ENCODE measurements at regions not wholly inside any gene's neighbourhood (a gene's known extent, or its start where the extent isn't known, plus 50 kb on each side); places are given as distances from the start of the nearest gene placed in this dataset.

DNA sequence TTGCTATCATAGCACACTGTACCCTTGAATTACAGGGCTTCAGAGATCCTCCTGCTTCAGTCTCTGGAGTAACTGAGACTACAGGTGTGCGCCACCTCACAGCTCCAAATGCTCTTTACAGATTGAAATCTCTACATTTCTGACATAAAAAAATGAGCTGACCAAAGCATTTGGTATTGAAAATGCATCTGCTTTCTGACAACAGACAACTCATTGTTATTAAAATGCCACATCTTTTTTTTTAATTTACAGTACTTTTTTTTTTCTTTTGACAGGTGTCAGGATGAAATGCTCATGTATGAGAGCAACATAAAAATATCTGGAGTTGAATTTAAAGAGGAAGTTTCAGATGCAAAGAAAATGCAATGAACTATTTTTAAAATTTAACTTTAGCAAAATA is 764.5 kb downstream of the TRAM1L1 start:
- TF ChIP-seq POLR2AphosphoS5 (IDR thresholded peaks at IDR 0.05) = no peak
- TF ChIP-seq, protein P1, sequence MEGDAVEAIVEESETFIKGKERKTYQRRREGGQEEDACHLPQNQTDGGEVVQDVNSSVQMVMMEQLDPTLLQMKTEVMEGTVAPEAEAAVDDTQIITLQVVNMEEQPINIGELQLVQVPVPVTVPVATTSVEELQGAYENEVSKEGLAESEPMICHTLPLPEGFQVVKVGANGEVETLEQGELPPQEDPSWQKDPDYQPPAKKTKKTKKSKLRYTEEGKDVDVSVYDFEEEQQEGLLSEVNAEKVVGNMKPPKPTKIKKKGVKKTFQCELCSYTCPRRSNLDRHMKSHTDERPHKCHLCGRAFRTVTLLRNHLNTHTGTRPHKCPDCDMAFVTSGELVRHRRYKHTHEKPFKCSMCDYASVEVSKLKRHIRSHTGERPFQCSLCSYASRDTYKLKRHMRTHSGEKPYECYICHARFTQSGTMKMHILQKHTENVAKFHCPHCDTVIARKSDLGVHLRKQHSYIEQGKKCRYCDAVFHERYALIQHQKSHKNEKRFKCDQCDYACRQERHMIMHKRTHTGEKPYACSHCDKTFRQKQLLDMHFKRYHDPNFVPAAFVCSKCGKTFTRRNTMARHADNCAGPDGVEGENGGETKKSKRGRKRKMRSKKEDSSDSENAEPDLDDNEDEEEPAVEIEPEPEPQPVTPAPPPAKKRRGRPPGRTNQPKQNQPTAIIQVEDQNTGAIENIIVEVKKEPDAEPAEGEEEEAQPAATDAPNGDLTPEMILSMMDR (IDR thresholded peaks at IDR 0.05 in 8 of 11, conservative IDR thresholded peaks at IDR 0.05 in 3 of 11) = no peak
- no peak for TF ChIP-seq POLR2A (IDR thresholded peaks at IDR 0.05)
